Fibroblast of skin of scalp (primary cell): ENCODE measurements at regions not wholly inside any gene's neighbourhood (a gene's known extent, or its start where the extent isn't known, plus 50 kb on each side); places are given as distances from the start of the nearest gene placed in this dataset.

Experiments
- DNase-seq: peaks from one replicate; pipeline ENCODE4 v3.0.0-alpha.2; 2013

GRCh38 chr20:6209093-6209492, 86.3 kb upstream of the FERMT1 start:
- DNase-seq, result no peak

GRCh38 chr20:6200092-6200491, 77.3 kb upstream of the FERMT1 start:
- DNase-seq, result no peak

GRCh38 chr20:6185268-6185667, 62.4 kb upstream of the FERMT1 start:
- DNase-seq, result no peak

GRCh38 chr20:6184086-6184485, 61.3 kb upstream of the FERMT1 start:
- no peak for DNase-seq

- no peak for DNase-seq
Measured at GRCh38 chr20:6180531-6180930, 57.7 kb upstream of the FERMT1 start.

GRCh38 chr20:6178537-6178936, 55.7 kb upstream of the FERMT1 start:
- DNase-seq, result peak; percentile 21

GRCh38 chr20:6173481-6173880, 50.7 kb upstream of the FERMT1 start:
- no peak for DNase-seq
